ENCODE measurements at regions not wholly inside any gene's neighbourhood (a gene's known extent, or its start where the extent isn't known, plus 50 kb on each side); places are given as distances from the start of the nearest gene placed in this dataset.

DNA sequence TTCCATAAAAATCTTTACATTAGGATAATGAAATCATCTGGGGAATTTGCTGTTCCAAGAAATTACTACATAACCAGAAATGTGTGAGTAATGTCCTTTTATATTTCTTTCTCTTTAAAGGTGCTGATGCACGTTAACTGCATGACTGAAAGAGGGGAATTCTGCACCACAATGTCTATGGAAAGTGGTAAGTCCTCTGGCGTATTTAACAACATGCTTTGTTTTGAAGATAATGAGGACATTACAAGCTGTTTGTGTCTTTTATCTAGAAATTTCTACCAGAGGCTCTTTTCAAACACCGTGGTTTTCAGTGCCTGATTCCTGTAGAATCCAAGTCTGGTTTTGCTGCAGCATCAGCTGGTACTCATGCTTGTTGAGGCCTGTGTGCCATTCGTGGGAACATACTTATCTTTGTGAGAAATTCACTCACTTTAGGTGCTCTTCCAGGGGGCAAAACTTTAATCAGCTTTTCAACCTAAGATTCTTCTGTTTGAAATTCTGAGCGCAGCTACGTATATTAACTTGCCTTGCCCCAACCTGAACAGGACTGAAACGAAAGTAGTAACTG, 257.2 kb downstream of the PDHA2 start:
- Mint-ChIP-seq H3K27me3 (ENCODE audit: insufficient read depth) (no peaks in the 10 kb centered on the region), H3K9me3 (no peaks in the 10 kb centered on the region), H3K36me3 (ENCODE audit: low read depth) (no peaks in the 10 kb centered on the region), H3K4me3 (no peak overlapping the region), H3K27ac (no peak overlapping the region), H3K4me1 (no peaks in the 10 kb centered on the region)
- Histone ChIP-seq H3K36me3 (ENCODE audit: control insufficient read depth, insufficient read depth, low read length) (no peaks in the 10 kb centered on the region), H3K9me3 (ENCODE audit: control insufficient read depth, low read length) (no peaks in the 10 kb centered on the region), H3K4me3 (ENCODE audit: low read length) (no peak overlapping the region), H3K27ac (ENCODE audit: low read depth, low read length) (no peak overlapping the region), H3K4me1 (ENCODE audit: control insufficient read depth, insufficient read depth, low read length) (no peaks in the 10 kb centered on the region), H3K27me3 (ENCODE audit: control insufficient read depth, insufficient read depth, low read length, poor library complexity, severe bottlenecking) (no peaks in the 10 kb centered on the region), H3K9ac (ENCODE audit: extremely low read depth, low read length, poor library complexity, severe bottlenecking) (no peak overlapping the region)
- no peak for DNase-seq
- TF ChIP-seq, protein P1, sequence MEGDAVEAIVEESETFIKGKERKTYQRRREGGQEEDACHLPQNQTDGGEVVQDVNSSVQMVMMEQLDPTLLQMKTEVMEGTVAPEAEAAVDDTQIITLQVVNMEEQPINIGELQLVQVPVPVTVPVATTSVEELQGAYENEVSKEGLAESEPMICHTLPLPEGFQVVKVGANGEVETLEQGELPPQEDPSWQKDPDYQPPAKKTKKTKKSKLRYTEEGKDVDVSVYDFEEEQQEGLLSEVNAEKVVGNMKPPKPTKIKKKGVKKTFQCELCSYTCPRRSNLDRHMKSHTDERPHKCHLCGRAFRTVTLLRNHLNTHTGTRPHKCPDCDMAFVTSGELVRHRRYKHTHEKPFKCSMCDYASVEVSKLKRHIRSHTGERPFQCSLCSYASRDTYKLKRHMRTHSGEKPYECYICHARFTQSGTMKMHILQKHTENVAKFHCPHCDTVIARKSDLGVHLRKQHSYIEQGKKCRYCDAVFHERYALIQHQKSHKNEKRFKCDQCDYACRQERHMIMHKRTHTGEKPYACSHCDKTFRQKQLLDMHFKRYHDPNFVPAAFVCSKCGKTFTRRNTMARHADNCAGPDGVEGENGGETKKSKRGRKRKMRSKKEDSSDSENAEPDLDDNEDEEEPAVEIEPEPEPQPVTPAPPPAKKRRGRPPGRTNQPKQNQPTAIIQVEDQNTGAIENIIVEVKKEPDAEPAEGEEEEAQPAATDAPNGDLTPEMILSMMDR (conservative IDR thresholded peaks at IDR 0.05) = no peak
- 67 to 83% methylated on average over 4 to 7 of the region's 7 CpGs for WGBS, 2 experiments (ENCODE audit: insufficient coverage in 1 of 2, insufficient read length in 1 of 2)

DNA sequence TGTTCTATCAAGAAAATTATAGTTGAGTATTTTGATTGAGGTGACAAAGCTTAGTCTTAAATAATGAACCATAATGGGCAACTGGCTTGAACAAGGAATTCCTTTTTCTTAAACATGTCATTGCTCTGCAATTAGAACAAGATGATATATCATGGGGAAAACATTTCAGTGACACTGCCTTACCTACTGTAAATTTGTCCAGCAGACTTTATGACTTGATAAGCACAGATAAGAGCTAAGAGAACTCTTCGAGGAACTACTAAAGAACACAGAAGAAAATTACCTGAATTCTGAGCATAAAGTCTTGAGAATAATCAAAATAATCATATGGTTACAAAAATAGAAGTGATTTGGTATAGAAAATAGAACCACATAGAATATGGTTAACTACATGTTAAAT, 257.8 kb downstream of the PDHA2 start:
- Mint-ChIP-seq H3K9me3 (no peaks in the 10 kb centered on the region), H3K27me3 (ENCODE audit: insufficient read depth) (no peaks in the 10 kb centered on the region), H3K36me3 (ENCODE audit: low read depth) (no peaks in the 10 kb centered on the region), H3K27ac (no peak overlapping the region), H3K4me1 (no peaks in the 10 kb centered on the region), H3K4me3 (no peak overlapping the region)
- no peaks in the 10 kb centered on the region for H3K9me3 ChIP-seq (ENCODE audit: control insufficient read depth, low read length)
- H3K4me3 ChIP-seq (ENCODE audit: low read length) = no peak overlapping the region
- no peaks in the 10 kb centered on the region for H3K36me3 ChIP-seq (ENCODE audit: control insufficient read depth, insufficient read depth, low read length)
- TF ChIP-seq, protein P1 (conservative IDR thresholded peaks at IDR 0.05) = no peak
- H3K27me3 ChIP-seq (ENCODE audit: control insufficient read depth, insufficient read depth, low read length, poor library complexity, severe bottlenecking) = no peaks in the 10 kb centered on the region
- H3K4me1 ChIP-seq (ENCODE audit: control insufficient read depth, insufficient read depth, low read length) = no peaks in the 10 kb centered on the region
- DNase-seq = no peak
- WGBS, 2 experiments (ENCODE audit: insufficient coverage in 1 of 2, insufficient read length in 1 of 2) = 73% methylated on average over 1 of the region's 1 CpG; no CpG with 5 or more reads in 1 of the 2 experiments
- no peak overlapping the region for H3K27ac ChIP-seq (ENCODE audit: low read depth, low read length)
- H3K9ac ChIP-seq (ENCODE audit: extremely low read depth, low read length, poor library complexity, severe bottlenecking) = no peak overlapping the region

DNA sequence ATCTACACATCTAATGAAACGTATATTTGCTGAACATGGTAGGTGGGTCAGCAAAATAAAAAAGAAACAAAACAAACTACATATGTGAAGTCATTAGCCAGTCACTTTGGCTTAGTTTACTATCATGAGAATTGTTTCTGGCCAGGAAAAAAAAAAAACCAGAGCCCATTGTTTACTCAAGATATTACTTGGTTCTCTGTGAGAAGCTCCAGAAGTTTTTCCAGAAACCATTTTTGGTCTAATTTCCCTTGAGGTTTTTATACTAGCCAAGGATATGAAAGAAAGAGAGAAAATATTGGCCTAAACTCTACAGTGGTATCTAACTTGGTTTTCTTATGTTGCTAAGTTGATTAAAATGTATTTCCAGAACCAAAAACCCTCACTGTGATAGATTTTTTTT, 259.1 kb downstream of the PDHA2 start:
- H3K27me3 Mint-ChIP-seq (ENCODE audit: insufficient read depth) = no peaks in the 10 kb centered on the region
- H3K27me3 ChIP-seq (ENCODE audit: control insufficient read depth, insufficient read depth, low read length, poor library complexity, severe bottlenecking) = no peaks in the 10 kb centered on the region
- H3K4me3 Mint-ChIP-seq = no peak overlapping the region
- no peaks in the 10 kb centered on the region for H3K9me3 Mint-ChIP-seq
- no peak overlapping the region for H3K4me3 ChIP-seq (ENCODE audit: low read length)
- no peaks in the 10 kb centered on the region for H3K36me3 ChIP-seq (ENCODE audit: control insufficient read depth, insufficient read depth, low read length)
- no peak overlapping the region for H3K27ac ChIP-seq (ENCODE audit: low read depth, low read length)
- DNase-seq = no peak
- no peak overlapping the region for H3K27ac Mint-ChIP-seq
- TF ChIP-seq, protein P1 (conservative IDR thresholded peaks at IDR 0.05) = no peak
- H3K4me1 Mint-ChIP-seq = peaks cover 8% of the 10 kb centered on the region
- no peaks in the 10 kb centered on the region for H3K9me3 ChIP-seq (ENCODE audit: control insufficient read depth, low read length)
- 91% methylated on average over 1 of the region's 1 CpG; no CpG with 5 or more reads in 1 of the 2 experiments for WGBS, 2 experiments (ENCODE audit: insufficient coverage in 1 of 2, insufficient read length in 1 of 2)
- no peak overlapping the region for H3K9ac ChIP-seq (ENCODE audit: extremely low read depth, low read length, poor library complexity, severe bottlenecking)
- H3K4me1 ChIP-seq (ENCODE audit: control insufficient read depth, insufficient read depth, low read length) = no peaks in the 10 kb centered on the region
- no peaks in the 10 kb centered on the region for H3K36me3 Mint-ChIP-seq (ENCODE audit: low read depth)
